ENCODE measurements at regions not wholly inside any gene's neighbourhood (a gene's known extent, or its start where the extent isn't known, plus 50 kb on each side); places are given as distances from the start of the nearest gene placed in this dataset.

DNA sequence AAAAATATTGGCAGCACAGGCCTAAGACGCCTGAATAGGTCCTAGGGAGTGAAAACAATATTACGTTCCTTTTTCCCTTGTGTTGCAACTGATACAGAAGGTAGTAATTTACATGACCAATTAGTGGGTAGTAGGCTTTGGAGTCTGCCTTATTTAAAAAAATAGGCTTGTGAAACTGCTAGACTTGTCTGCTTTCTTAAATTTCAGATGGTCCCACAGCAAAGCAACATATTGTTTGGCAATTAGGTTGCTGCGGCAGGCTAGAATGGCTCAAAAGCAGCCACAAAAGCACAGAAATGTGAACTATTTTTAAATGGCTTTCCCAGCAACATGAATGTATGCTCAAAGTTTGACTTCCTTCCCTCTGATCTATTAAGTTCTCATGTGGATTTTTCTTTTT is 211.9 kb downstream of the TTC8 start:
- TF ChIP-seq, protein P1, sequence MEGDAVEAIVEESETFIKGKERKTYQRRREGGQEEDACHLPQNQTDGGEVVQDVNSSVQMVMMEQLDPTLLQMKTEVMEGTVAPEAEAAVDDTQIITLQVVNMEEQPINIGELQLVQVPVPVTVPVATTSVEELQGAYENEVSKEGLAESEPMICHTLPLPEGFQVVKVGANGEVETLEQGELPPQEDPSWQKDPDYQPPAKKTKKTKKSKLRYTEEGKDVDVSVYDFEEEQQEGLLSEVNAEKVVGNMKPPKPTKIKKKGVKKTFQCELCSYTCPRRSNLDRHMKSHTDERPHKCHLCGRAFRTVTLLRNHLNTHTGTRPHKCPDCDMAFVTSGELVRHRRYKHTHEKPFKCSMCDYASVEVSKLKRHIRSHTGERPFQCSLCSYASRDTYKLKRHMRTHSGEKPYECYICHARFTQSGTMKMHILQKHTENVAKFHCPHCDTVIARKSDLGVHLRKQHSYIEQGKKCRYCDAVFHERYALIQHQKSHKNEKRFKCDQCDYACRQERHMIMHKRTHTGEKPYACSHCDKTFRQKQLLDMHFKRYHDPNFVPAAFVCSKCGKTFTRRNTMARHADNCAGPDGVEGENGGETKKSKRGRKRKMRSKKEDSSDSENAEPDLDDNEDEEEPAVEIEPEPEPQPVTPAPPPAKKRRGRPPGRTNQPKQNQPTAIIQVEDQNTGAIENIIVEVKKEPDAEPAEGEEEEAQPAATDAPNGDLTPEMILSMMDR (IDR thresholded peaks at IDR 0.05) = no peak
- Histone ChIP-seq H3K4me3 (no peak overlapping the region), H3K27ac (no peak overlapping the region)
- no peak for DNase-seq (ENCODE audit: low spot score)

DNA sequence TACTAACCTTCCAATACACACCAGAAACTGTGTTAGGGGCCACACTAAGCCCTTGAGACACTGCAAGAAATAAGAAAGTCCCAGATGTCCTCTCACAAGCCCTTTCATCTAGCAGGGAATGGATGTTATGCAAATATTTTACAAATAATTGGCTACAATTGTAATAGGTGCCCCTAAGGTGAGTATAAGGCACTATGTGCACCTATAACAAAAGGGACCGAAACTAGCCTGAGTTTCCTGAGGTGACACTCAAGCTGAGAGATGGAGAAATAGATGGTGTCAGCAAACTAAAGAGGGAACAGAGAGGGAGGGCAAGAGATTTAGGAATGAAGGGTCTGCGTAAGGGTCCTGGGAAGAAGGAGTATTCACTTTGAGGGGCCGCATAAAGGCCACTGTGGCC is 212.6 kb downstream of the TTC8 start:
- TF ChIP-seq, protein P1 (IDR thresholded peaks at IDR 0.05) = no peak
- Histone ChIP-seq H3K27ac (no peak overlapping the region), H3K4me3 (no peak overlapping the region)
- DNase-seq (ENCODE audit: low spot score) = no peak

DNA sequence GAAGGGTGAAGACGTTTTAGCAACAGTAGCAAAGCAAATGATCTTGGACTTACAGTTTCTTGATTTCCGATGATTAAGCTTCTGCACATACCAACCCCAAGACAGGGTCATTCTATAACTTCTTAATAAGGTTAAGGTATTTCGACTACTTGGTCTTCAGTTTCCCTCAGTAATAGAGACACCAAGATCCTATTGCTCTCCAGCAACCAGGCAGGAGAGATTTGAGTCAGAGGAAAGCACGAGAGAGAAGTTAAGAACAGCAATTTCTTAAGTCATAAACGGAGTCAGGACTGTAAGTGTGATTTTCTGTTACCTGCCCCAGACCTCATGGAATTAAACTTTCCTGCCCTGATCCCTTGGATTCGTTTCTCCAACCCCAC is 215.6 kb downstream of the TTC8 start:
- peak overlapping the region; percentile 72 to 90 for H3K27ac ChIP-seq
- no peak for DNase-seq (ENCODE audit: low spot score)
- TF ChIP-seq, protein P1 (IDR thresholded peaks at IDR 0.05) = no peak
- peak overlapping the region; percentile 69 for H3K4me3 ChIP-seq

GRCh38 chr14:89040460-89041256 is 216.2 kb downstream of the TTC8 start:
- TF ChIP-seq, protein P1 (IDR thresholded peaks at IDR 0.05) = peak; percentile 90
- H3K27ac ChIP-seq = peak overlapping the region; percentile 72 to 90
- DNase-seq (ENCODE audit: low spot score) = peak; percentile 95
- H3K4me3 ChIP-seq = peak overlapping the region; percentile 69

GRCh38 chr14:89041257-89041582 is 216.8 kb downstream of the TTC8 start:
- Histone ChIP-seq H3K27ac (peak overlapping the region; percentile 72 to 90), H3K4me3 (peak overlapping the region; percentile 69)
- TF ChIP-seq, protein P1 (IDR thresholded peaks at IDR 0.05) = no peak
- DNase-seq (ENCODE audit: low spot score) = no peak

DNA sequence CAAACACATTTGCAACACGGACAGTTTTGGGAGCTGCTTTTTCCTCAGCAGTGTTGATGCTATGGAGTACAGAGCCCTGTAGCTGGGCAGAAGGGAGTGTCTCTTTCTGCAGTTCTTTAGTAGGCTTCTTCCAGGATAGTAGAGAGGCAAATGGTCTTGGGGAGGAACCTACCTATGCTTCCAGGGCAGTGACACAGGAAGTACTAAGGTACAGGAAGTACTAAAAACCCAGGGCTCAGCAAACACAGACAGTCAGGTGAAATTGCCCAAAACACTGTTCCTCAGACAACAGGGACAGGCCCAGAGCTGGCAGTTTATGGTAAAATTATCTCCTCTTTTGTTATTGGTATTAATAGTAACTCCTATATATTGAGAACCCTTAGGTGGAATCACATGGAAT is 217.6 kb downstream of the TTC8 start:
- H3K27ac ChIP-seq = no peak overlapping the region
- TF ChIP-seq, protein P1 (IDR thresholded peaks at IDR 0.05) = no peak
- no peak for DNase-seq (ENCODE audit: low spot score)
- no peak overlapping the region for H3K4me3 ChIP-seq

DNA sequence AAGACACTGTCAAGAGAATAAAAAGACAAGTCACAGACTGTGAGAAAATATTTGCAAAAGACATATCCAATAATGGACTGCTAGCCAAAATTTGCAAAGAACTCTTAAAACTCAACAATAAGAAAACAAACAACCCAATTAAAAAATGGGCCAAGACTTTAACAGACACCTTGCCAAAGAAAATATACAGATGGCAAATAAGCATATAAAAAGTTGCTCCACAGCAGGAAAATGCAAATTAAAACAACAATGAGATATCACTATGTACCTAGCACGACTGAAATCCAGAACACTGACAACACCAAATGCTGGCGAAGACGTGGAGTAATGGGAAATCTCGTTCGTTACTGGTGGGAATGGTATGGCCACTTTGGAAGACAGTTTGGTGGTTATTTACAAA is 228.9 kb downstream of the TTC8 start:
- Histone ChIP-seq H3K4me3 (no peak overlapping the region), H3K27ac (no peak overlapping the region)
- TF ChIP-seq, protein P1 (IDR thresholded peaks at IDR 0.05) = no peak
- no peak for DNase-seq (ENCODE audit: low spot score)
